ENCODE measurements at regions not wholly inside any gene's neighbourhood (a gene's known extent, or its start where the extent isn't known, plus 50 kb on each side); places are given as distances from the start of the nearest gene placed in this dataset.

GRCh38 chr17:70644096-70644495 lies 474.8 kb downstream of the KCNJ2 start:
- DNase-seq (ENCODE audit: low spot score), result no peak

DNA sequence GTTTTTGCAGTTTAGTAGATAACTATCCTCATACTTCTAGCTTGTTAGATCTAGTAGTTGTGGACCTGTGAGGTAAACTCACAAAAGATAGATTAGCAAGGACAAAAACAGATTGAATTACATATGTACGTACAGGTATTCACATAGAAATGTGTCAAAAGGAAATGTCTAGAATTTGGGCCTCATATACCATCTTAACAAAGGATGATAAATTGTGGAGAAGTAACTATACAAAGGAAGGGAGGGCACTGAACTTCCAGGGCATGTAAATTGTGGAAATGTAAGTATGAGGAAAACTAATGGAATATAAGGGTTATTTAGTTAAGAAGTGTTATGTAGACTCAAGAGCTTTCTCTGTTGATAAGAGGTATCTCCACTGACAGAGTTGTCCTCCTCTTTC lies 477.3 kb downstream of the KCNJ2 start:
- no peak for DNase-seq (ENCODE audit: low spot score)

GRCh38 chr17:70648166-70648565 lies 478.8 kb downstream of the KCNJ2 start:
- no peak for DNase-seq (ENCODE audit: low spot score)

GRCh38 chr17:70653850-70654249 lies 484.5 kb downstream of the KCNJ2 start:
- no peak for DNase-seq (ENCODE audit: low spot score)

DNA sequence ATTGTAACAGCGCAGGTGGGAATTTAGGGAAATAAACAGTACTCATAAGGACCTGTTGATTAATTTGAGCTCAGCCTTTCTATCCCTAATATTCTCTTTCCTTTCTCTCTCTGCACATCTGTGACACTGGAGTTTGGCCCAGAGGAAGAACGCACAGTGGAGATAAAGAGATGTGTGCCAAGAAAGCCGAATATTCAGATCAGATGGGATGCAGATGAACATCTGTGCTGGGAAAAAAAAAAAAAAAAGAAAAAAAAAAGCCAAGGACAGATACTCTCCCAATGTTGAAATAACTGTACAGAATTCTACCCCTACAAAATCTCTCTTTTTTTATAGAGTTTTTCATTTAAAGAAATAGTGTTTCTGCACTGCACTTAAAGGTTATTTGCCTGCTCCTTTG lies 485.4 kb downstream of the KCNJ2 start:
- DNase-seq (ENCODE audit: low spot score), result no peak

GRCh38 chr17:70655176-70655958 lies 486.0 kb downstream of the KCNJ2 start:
- DNase-seq (ENCODE audit: low spot score), result no peak

- no peak for DNase-seq (ENCODE audit: low spot score)
Measured at GRCh38 chr17:70658317-70658716, 489.0 kb downstream of the KCNJ2 start.

DNA sequence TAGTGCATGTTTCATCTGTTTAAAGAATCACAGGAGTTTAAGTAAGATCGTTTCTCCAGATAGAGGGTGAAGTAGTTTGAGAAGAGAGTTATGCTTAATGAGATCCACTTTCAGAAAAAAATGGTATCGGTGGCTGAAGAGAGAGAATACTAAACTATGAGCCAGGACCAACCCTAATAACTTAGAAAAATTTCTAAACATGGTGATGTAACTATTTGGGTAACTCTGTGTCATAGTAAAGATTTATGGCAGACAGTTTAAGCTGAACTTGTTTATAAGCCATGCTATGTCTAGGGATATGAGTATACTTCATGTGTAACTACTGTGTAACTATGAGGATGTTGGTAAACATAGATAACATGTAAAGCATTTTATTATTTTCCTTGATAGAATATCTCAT lies 489.5 kb downstream of the KCNJ2 start:
- no peak for DNase-seq (ENCODE audit: low spot score)

DNA sequence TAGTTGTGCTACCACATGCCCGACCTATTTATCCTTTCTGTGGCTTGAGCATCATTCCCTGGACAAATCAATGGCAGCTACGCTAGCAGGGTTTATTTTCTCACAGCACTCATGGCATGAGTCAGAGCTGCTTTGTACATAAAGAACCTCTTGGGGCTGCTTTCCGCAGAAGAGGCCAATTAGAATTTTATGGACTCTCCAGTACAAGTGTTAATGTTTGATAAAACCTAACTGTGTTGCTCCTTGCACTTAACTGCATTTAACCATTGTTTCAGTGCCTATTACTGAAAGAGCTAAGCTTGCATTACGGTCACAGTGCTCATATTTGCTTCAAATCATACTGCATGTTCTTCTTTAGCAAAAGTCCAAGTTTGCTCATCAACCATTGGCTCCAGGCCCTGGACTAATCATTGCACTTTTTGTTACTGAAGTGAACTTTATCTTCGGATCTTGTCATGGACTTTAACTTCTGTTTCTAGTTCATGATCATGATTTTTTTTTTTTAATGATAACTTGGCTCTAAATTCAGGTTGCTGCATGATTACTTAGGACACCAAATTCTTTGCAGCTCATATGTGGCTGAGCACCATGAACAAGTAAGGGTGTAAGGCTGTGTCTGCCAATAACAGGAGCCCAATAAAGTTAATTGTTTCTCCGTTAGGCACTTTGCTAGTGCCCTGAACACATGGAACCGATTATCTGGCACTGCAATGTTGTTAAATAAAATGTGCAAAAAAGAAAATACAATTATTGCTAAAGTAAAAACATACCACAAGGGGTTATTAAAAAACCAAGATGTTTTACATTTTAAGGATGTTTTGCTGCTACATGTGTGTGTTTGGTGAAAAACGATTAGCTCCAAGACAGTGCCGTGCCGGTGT lies 492.2 kb downstream of the KCNJ2 start:
- peak; percentile 73 for DNase-seq (ENCODE audit: low spot score)

GRCh38 chr17:70668276-70668937 lies 499.1 kb downstream of the KCNJ2 start:
- DNase-seq (ENCODE audit: low spot score), result no peak

- no peak for DNase-seq (ENCODE audit: low spot score)
Measured at GRCh38 chr17:70668938-70669778, 499.8 kb downstream of the KCNJ2 start.

- no peak for DNase-seq (ENCODE audit: low spot score)
Measured at GRCh38 chr17:70674061-70674460, 504.7 kb downstream of the KCNJ2 start.

- DNase-seq (ENCODE audit: low spot score), result no peak
Measured at GRCh38 chr17:70675070-70675590, 505.8 kb downstream of the KCNJ2 start.

- DNase-seq (ENCODE audit: low spot score), result peak; percentile 18
Measured at GRCh38 chr17:70677783-70678647, 508.7 kb downstream of the KCNJ2 start.

- DNase-seq (ENCODE audit: low spot score), result no peak
Measured at GRCh38 chr17:70678889-70679288, 509.6 kb downstream of the KCNJ2 start.

DNA sequence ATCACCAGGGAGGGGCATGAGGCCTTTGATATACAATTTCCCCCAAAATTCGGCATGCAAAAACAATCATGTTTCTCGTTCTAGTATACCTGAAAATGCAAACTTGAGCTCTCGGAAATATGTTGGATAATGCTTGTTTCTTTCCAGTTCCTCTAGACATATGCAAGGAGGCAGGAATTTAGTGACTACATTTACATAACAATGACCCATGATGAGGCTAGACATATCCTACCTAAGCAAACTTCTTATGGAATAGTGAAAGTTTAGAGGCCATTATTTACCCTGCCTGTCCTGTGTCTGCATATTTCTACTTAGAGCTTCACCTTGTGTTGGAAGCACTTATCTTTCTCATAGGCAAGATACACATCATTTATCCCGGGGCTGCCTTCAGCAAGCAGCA lies 514.6 kb downstream of the KCNJ2 start:
- DNase-seq (ENCODE audit: low spot score), result no peak

DNA sequence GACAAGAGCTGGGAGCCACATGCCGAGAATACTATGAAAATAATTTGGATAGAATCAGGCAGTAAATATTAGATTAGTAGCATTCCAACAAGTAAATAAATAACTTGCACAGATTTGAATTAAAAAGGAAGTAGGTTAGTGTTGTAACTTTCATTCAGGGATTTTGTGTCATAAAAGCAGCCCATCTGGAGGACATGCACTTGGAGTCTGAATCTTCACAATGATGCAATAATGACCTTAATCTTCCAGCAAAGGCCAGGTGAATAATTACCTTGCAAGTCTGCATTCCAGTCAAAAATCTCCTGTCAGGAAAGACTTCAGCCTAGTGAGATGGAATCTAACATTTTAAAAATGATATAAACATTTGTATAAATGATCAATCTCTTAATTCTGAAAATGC lies 518.1 kb downstream of the KCNJ2 start:
- no peak for DNase-seq (ENCODE audit: low spot score)

DNA sequence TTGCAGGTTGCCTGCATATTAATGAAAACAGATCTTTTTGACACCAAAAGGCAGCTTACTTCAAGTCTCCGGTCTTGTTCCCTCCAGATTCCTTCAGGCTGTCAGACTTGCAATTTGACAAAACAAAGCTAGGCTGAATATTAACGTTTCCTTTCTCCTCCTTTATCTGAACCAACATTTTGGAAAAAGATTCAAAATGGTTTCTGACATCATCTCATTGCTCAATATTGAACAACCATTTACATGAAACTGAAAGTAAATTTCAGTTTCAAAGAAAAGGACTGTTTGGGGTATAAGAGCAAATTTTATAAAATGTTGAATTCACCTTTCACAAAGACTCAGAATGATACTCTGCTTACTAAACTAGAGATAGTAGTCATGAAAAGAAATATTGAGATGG lies 521.8 kb downstream of the KCNJ2 start:
- no peak for DNase-seq (ENCODE audit: low spot score)

DNA sequence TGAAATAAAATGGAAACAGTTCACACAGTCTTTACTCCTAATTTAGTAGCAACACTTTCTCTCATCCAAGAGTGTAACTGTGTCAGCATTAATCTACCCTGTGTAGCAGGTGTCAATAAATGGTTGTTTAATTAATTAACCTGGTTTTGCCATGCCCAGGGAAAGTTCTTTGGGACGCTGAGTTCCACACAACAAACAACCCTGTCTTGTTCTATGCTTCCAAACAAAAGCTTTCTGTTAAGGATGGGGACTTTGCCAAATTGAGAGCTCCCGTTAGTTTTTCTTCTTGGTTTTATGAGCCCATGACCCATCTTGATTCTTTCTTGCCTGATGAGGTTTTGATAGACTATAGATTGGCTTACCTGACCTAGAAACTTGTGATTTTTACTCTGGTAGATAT lies 530.1 kb downstream of the KCNJ2 start:
- no peak for DNase-seq (ENCODE audit: low spot score)

DNA sequence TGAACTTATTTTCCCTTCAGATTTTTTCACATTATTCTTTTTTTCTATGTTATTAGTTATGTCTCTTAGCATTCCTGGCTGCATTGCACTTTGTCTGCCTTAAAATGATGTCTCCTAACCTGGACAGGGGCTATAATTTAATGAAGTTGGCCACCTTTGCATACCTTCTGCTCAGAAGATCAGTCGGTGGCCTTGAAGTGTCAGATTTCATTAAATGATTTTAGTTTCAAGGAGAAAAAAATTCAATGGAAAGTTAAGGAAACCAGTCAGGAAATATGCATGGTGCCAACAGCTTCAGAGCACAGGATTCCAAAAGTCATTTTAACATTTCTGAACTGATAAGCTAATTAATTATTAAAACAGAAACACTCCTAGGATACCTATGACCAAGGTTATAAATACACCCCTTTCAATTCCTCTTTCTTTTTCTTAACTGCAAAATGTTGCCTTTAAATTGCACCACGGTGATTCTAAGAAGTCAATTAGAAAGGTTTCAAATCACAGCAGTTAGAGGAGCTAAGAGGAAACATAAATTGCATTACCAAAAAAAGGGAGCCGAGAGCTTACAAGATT lies 533.4 kb downstream of the KCNJ2 start:
- no peak for DNase-seq (ENCODE audit: low spot score)

Data from H4 (cell line).